ENCODE measurements at regions not wholly inside any gene's neighbourhood (a gene's known extent, or its start where the extent isn't known, plus 50 kb on each side); places are given as distances from the start of the nearest gene placed in this dataset.
"Not testable (repeated sequence)": the region's sequence is repeated elsewhere in the genome, so short reads cannot be mapped to it uniquely, and the experiment has no call there.

- DNase-seq, result no peak
- no peaks in the 10 kb centered on the region for H3K36me3 ChIP-seq
- TF ChIP-seq EP300 (IDR thresholded peaks at IDR 0.05; ENCODE audit: low read depth) (no peak), POLR2A (IDR thresholded peaks at IDR 0.05) (no peak), CTCF (IDR thresholded peaks at IDR 0.05) (no peak), POLR2AphosphoS5 (IDR thresholded peaks at IDR 0.05) (no peak)
- intact Hi-C loops (cut with DNase I; ENCODE audit: low total_unique reads), result no loop called here
- no peak overlapping the region for H3K27ac ChIP-seq
- no peaks in the 10 kb centered on the region for H3K9me3 ChIP-seq
- no peaks in the 10 kb centered on the region for H3K4me1 ChIP-seq
- H3K4me3 ChIP-seq, result no peak overlapping the region
- WGBS, 2 donors (ENCODE audit: low coverage in 1 of 2), result 75 to 82% methylated on average over 2 of the region's 2 CpGs
- in situ Hi-C loops (cut with MboI; ENCODE audit: low pct_ligation_motif_present in 1 of 4, low pct_unique_long_range_greater_than_20kb in 1 of 4, low sequenced_read_pairs in 3 of 4), result no loop called here
- H3K27me3 ChIP-seq, result no peaks in the 10 kb centered on the region
These were observed 277.1 kb upstream of the EYS start for GRCh38 chr6:65984089-65984488.

GRCh38 chr6:65979120-65979519, 272.1 kb upstream of the EYS start:
- 56% methylated on average over 2 of the region's 2 CpGs; no CpG with 5 or more reads in 1 of the 2 donors for WGBS, 2 donors (ENCODE audit: low coverage in 1 of 2)
- intact Hi-C loops (cut with DNase I; ENCODE audit: low total_unique reads) (no loop called here), in situ Hi-C loops (cut with MboI; ENCODE audit: low pct_ligation_motif_present in 1 of 4, low pct_unique_long_range_greater_than_20kb in 1 of 4, low sequenced_read_pairs in 3 of 4) (no loop called here)

GRCh38 chr6:65971252-65971651, 264.2 kb upstream of the EYS start:
- H3K9me3 ChIP-seq; H3K27ac ChIP-seq; intact Hi-C loops (cut with DNase I; ENCODE audit: low total_unique reads); H3K27me3 ChIP-seq; H3K4me1 ChIP-seq; DNase-seq; in situ Hi-C loops (cut with MboI; ENCODE audit: low pct_ligation_motif_present in 1 of 4, low pct_unique_long_range_greater_than_20kb in 1 of 4, low sequenced_read_pairs in 3 of 4); H3K4me3 ChIP-seq; H3K36me3 ChIP-seq: not testable (repeated sequence)
- WGBS, 2 donors (ENCODE audit: low coverage in 1 of 2), result 91 to 95% methylated on average over 6 to 8 of the region's 9 CpGs

More at GRCh38 chr6:65979120-65979519, 272.1 kb upstream of the EYS start:
- no peak for DNase-seq
- Histone ChIP-seq H3K27me3 (no peaks in the 10 kb centered on the region), H3K9me3 (no peaks in the 10 kb centered on the region), H3K4me1 (no peaks in the 10 kb centered on the region), H3K4me3 (no peak overlapping the region), H3K27ac (no peak overlapping the region), H3K36me3 (no peaks in the 10 kb centered on the region)
- TF ChIP-seq POLR2AphosphoS5 (IDR thresholded peaks at IDR 0.05), result no peak
- no peak for TF ChIP-seq CTCF (IDR thresholded peaks at IDR 0.05)
- no peak for TF ChIP-seq POLR2A (IDR thresholded peaks at IDR 0.05)
- TF ChIP-seq EP300 (IDR thresholded peaks at IDR 0.05; ENCODE audit: low read depth), result no peak

- no peak overlapping the region for H3K4me3 ChIP-seq
- intact Hi-C loops (cut with DNase I; ENCODE audit: low total_unique reads) (no loop called here), in situ Hi-C loops (cut with MboI; ENCODE audit: low pct_ligation_motif_present in 1 of 4, low pct_unique_long_range_greater_than_20kb in 1 of 4, low sequenced_read_pairs in 3 of 4) (no loop called here)
- H3K9me3 ChIP-seq, result no peaks in the 10 kb centered on the region
- TF ChIP-seq POLR2A (IDR thresholded peaks at IDR 0.05) (no peak), EP300 (IDR thresholded peaks at IDR 0.05; ENCODE audit: low read depth) (no peak), POLR2AphosphoS5 (IDR thresholded peaks at IDR 0.05) (no peak), CTCF (IDR thresholded peaks at IDR 0.05) (no peak)
- DNase-seq, result no peak
- no peaks in the 10 kb centered on the region for H3K27me3 ChIP-seq
- no peaks in the 10 kb centered on the region for H3K4me1 ChIP-seq
- H3K27ac ChIP-seq, result no peak overlapping the region
- no peaks in the 10 kb centered on the region for H3K36me3 ChIP-seq
These were observed 257.2 kb upstream of the EYS start for GRCh38 chr6:65964261-65964660.

- Histone ChIP-seq H3K36me3 (no peaks in the 10 kb centered on the region), H3K4me1 (no peaks in the 10 kb centered on the region), H3K27me3 (no peaks in the 10 kb centered on the region), H3K4me3 (no peak overlapping the region), H3K27ac (no peak overlapping the region), H3K9me3 (no peaks in the 10 kb centered on the region)
- DNase-seq, result no peak
- TF ChIP-seq POLR2A (IDR thresholded peaks at IDR 0.05), result no peak
- TF ChIP-seq CTCF (IDR thresholded peaks at IDR 0.05), result no peak
- TF ChIP-seq EP300 (IDR thresholded peaks at IDR 0.05; ENCODE audit: low read depth), result no peak
- TF ChIP-seq POLR2AphosphoS5 (IDR thresholded peaks at IDR 0.05), result no peak
- intact Hi-C loops (cut with DNase I; ENCODE audit: low total_unique reads) (no loop called here), in situ Hi-C loops (cut with MboI; ENCODE audit: low pct_ligation_motif_present in 1 of 4, low pct_unique_long_range_greater_than_20kb in 1 of 4, low sequenced_read_pairs in 3 of 4) (no loop called here)
- WGBS, 2 donors (ENCODE audit: low coverage in 1 of 2), result 75 to 85% methylated on average over 3 of the region's 3 CpGs
These were observed 248.0 kb upstream of the EYS start for GRCh38 chr6:65955034-65955433.
